ENCODE measurements at regions not wholly inside any gene's neighbourhood (a gene's known extent, or its start where the extent isn't known, plus 50 kb on each side); places are given as distances from the start of the nearest gene placed in this dataset.

DNA sequence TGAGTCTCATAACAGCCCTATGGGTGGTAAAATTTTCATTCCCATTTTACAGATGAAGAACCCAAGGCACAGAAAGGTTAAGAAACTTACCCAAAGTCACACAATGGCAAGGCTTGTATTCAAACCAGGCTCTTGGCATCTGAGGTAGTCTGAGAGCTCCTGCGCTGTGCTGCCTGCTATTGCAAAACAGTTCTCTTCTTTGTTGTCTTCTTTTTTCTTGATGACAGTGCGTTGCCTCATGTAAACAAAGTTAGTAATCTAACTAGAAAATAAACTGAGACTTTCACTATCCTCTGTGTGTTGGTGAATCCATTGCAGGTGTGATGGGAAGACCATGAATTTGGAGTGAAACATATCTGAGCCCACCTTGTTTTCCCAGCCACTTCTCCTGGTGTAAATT, 240.8 kb downstream of the PTEN start:
- TF ChIP-seq, protein P1, sequence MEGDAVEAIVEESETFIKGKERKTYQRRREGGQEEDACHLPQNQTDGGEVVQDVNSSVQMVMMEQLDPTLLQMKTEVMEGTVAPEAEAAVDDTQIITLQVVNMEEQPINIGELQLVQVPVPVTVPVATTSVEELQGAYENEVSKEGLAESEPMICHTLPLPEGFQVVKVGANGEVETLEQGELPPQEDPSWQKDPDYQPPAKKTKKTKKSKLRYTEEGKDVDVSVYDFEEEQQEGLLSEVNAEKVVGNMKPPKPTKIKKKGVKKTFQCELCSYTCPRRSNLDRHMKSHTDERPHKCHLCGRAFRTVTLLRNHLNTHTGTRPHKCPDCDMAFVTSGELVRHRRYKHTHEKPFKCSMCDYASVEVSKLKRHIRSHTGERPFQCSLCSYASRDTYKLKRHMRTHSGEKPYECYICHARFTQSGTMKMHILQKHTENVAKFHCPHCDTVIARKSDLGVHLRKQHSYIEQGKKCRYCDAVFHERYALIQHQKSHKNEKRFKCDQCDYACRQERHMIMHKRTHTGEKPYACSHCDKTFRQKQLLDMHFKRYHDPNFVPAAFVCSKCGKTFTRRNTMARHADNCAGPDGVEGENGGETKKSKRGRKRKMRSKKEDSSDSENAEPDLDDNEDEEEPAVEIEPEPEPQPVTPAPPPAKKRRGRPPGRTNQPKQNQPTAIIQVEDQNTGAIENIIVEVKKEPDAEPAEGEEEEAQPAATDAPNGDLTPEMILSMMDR (IDR thresholded peaks at IDR 0.05; ENCODE audit: low read depth, low read length): no peak
- TF ChIP-seq, protein P2, sequence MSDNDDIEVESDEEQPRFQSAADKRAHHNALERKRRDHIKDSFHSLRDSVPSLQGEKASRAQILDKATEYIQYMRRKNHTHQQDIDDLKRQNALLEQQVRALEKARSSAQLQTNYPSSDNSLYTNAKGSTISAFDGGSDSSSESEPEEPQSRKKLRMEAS (IDR thresholded peaks at IDR 0.05; ENCODE audit: low read depth, low read length): no peak

Measured in NB4 (cell line).